ENCODE measurements at regions not wholly inside any gene's neighbourhood (a gene's known extent, or its start where the extent isn't known, plus 50 kb on each side); places are given as distances from the start of the nearest gene placed in this dataset.
"Not testable (repeated sequence)": the region's sequence is repeated elsewhere in the genome, so short reads cannot be mapped to it uniquely, and the experiment has no call there.

DNA sequence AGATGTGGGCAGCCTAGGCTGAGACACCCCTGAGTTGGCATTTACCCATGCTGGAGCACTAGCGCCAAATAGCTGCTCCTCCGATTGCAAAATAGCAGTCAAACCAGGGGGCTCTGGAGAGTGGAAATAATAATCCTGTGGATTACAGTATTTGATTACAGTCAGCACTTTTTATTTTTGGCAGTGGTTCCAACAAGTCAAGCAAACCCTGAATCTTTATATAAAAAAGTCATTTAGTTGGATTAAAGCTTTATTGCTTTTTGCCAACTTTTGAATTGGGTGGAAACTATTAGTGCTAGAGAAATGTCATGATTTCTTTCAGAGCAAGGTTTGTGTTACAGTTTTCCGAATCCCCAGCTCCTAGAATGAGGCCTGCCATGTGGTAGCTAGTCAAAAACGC lies 99.3 kb upstream of the FAM20A start:
- no peak for DNase-seq (ENCODE audit: low spot score)

- no peak for DNase-seq (ENCODE audit: low spot score)
These were observed 98.8 kb upstream of the FAM20A start for GRCh38 chr17:68699936-68700335.

DNA sequence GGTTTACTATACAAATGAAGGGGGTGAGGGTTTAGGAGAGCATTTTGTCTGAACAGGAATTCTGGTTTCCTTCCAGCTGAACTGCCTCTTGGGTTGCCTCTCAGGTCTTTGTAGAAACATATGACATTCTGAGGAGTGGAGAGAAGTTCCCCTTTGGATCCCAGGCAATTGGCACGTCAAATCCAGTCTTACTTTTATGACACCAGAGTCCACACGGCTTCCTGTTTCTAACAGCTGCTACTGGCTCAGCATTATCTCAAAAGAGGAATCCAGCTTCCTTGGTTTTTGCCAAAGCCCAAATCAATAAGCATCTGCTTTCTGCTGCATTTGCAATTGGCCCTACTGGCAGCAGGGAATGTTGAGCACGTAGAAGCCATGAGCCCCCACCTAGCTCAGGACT lies 97.6 kb upstream of the FAM20A start:
- peak; percentile 9 for DNase-seq (ENCODE audit: low spot score)

DNA sequence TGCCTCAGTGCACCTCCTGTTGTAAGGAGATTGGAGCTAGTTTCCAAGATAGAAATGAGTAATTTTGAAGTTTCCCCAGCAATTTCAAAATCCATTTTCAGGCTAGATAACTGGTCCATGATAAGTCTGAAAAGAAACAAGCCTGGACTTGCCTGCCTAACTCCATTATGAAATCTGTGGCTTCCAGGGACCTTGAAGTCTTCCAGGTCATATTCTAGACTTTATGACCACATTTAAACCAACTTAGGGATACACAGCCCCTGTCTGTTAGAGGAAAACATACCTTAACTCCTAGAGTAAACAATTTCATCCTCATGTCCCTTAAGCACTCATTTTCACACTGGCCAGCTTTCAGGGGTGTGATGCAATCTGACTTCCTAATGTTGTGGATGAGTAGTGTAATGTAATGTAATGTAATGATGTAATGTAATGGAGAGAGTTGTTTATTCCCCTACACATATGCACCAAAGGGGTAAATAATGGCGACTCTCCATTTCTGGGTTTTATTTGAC lies 96.7 kb upstream of the FAM20A start:
- peak; percentile 66 for DNase-seq (ENCODE audit: low spot score)

GRCh38 chr17:68695659-68696058 lies 94.5 kb upstream of the FAM20A start:
- DNase-seq (ENCODE audit: low spot score) = no peak

- DNase-seq (ENCODE audit: low spot score) = peak; percentile 56
These were observed 93.8 kb upstream of the FAM20A start for GRCh38 chr17:68694791-68695485.

DNA sequence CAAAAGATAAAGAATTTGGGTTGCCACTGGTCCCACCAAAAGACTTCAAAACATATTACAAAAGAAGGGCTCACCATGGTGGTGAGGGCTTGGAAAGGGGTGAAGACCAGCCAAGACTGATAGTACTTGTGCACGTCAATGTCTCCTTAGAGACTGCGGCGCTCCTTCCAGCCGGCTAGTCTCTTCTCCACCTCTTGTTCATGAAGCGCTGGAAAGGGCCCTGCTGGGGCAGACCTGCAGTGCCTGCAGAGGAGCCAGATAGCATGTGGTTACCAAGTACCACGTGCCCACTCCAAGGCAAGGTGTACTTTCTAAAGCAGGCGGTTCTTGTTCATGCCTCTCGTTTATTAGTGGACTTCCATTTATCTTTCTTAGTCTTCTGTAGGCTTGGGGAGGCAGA lies 92.7 kb upstream of the FAM20A start:
- no peak for DNase-seq (ENCODE audit: low spot score)

- no peak for DNase-seq (ENCODE audit: low spot score)
These were observed 92.3 kb upstream of the FAM20A start for GRCh38 chr17:68693466-68693865.

GRCh38 chr17:68686108-68686988 lies 85.2 kb upstream of the FAM20A start:
- no peak for DNase-seq (ENCODE audit: low spot score)

GRCh38 chr17:68684949-68685357 lies 83.8 kb upstream of the FAM20A start:
- DNase-seq (ENCODE audit: low spot score) = peak; percentile 74

- DNase-seq (ENCODE audit: low spot score) = no peak
These were observed 81.7 kb upstream of the FAM20A start for GRCh38 chr17:68682903-68683302.

DNA sequence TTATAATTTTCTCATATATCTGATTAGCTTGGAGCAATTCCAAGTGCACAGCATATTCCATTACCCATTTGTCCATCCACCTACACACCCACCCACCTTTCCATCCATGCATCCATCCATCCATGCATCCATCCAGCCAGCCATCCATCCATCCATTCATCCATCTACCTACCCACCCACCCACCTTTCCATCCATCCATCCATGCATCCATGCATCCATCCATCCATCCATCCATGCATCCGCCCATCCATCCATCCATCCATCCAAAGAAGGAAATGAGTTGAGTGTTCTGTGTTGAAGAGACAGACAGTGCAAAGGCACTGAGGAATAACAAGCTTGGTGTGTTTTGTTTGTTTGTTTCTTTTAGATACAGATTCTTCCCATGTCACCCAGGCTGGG lies 78.7 kb upstream of the FAM20A start:
- DNase-seq (ENCODE audit: low spot score) = no peak

DNA sequence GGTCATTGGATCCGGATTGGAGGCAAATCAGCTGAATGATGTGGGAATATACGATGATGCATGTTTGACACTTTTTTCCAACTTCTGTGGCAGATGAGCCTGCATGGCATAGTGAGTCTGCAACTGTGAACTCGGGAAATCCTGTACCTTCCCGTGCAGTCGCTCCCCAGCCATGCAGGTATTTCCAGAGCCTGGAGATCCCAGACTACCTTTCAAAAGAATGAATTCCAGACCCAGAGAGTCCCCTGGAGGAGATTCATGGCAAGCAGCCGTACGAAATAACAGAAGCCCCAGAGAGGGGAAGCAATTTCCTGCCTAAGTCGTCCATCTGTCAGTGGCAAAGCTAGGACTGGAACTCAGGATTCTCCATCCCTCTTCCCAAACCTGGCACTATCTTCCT lies 75.7 kb upstream of the FAM20A start:
- DNase-seq (ENCODE audit: low spot score) = no peak

DNA sequence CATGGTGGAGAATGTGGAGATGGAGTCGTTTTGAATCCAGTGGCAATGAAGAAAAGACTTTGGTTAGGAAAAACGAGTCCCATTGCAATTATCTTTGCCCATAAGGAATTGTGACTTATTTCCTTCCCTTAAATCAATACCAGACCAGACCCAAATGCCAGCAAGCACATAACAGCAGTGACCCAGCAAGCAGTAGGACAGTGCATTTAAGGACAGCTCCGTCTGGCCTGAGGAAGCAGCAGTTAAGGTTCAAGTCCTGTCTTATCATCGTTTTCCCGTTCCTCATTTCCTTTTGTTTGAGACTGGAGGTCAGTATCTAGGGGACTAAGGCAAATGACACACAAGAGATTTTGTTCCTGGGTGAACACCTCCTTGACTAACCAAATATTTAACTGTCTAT lies 74.6 kb upstream of the FAM20A start:
- no peak for DNase-seq (ENCODE audit: low spot score)

- DNase-seq (ENCODE audit: low spot score) = no peak
These were observed 73.1 kb upstream of the FAM20A start for GRCh38 chr17:68674029-68674925.

- no peak for DNase-seq (ENCODE audit: low spot score)
These were observed 70.0 kb upstream of the FAM20A start for GRCh38 chr17:68670967-68671693.

DNA sequence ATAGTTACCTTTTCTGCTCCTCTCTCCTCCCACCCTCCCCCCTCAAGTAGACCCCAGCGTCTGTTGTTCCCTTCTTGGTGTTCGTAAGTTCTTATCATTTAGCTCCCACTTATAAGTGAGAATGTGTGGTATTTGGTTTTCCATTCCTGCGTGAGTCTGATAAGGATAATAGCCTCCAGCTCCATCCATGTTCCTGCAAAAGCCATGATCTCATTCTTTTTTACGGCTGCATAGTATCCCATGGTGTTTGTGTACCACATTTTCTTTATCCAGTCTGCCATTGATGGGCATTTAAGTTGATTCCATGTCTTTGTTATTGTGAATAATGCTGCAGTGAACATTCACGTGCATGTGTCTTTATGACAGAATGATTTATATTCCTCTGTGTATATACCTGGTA lies 65.3 kb upstream of the FAM20A start:
- not testable (repeated sequence) for DNase-seq (ENCODE audit: low spot score)

- no peak for DNase-seq (ENCODE audit: low spot score)
These were observed 64.2 kb upstream of the FAM20A start for GRCh38 chr17:68665373-68665772.

DNA sequence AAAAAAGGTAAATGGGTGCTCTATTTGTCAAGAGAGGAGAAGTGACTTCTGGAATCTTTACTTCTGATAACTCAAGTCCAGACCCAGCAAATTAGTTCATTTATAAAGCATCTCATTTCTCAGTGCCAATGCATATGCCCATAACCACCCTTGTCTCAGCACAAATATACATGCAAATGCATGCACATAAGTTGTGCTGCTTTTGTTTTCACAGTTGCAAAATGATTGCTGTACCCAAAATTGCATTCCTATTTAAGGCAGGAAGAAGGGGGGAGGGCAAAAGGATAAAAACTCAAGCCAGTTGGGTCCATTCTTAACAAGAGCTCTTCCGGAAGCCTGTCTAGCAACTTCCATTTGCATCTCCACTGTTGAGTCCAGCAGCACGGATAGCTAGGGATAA lies 61.3 kb upstream of the FAM20A start:
- no peak for DNase-seq (ENCODE audit: low spot score)

DNA sequence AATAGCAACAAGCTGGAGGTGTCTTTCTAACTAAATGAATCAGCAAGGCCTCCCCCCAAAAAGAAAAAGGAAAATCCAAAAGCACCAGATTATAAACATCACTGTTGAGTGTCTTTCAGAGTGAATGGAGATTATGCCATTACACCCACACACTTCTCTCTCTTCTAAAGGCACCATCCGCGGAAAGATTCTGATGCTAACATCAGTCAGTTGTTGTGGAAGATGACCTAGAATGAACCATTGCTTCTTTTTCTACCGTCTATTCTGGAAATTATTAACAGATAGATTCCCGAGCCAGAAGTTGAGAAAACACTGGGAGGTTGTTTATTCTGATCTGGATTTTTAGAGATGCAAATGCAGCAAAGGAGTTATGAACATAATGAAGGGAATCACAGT lies 60.9 kb upstream of the FAM20A start:
- DNase-seq (ENCODE audit: low spot score) = no peak

- DNase-seq (ENCODE audit: low spot score) = no peak
These were observed 60.3 kb upstream of the FAM20A start for GRCh38 chr17:68661265-68662036.
